Activated CD8-positive, alpha-beta memory T cell treated with anti-CD3 and anti-CD28 coated beads for 36 hours (primary cell): ENCODE measurements at regions not wholly inside any gene's neighbourhood (a gene's known extent, or its start where the extent isn't known, plus 50 kb on each side); places are given as distances from the start of the nearest gene placed in this dataset.
"Not testable (repeated sequence)": the region's sequence is repeated elsewhere in the genome, so short reads cannot be mapped to it uniquely, and the experiment has no call there.

Source experiments
- CTCF ChIA-PET: fragments of 350-600 bp; sonication (Branson Sonifier 250); formaldehyde crosslinking; loops from one replicate; lab custom pipeline; 2021; ENCODE audit warnings: antibody characterized with exemption; lab: Charles Lee
- POLR2A ChIA-PET: fragments of 350-600 bp; sonication (Branson Sonifier 250); formaldehyde crosslinking; loops from one replicate; lab custom pipeline; 2021; ENCODE audit warnings: antibody characterized with exemption; lab: Charles Lee

GRCh38 chr2:123359636-123360035 is 665.5 kb upstream of the CNTNAP5 start:
- POLR2A ChIA-PET, result no interaction called here
- CTCF ChIA-PET, result no interaction called here

- ChIA-PET POLR2A (no interaction called here), CTCF (no interaction called here)
These were observed 662.2 kb upstream of the CNTNAP5 start for GRCh38 chr2:123362671-123363440.

GRCh38 chr2:123363826-123364225 is 661.3 kb upstream of the CNTNAP5 start:
- ChIA-PET CTCF (interaction anchor here (0.6 kb wide), 1 partner anchor 1120 kb away, joined by 4 read pairs; no protein-coding TSS in a partner anchor), POLR2A (no interaction called here)

GRCh38 chr2:123364243-123364896 is 660.7 kb upstream of the CNTNAP5 start:
- CTCF ChIA-PET, result interaction anchor here (0.6 kb wide), 2 partner anchors 718 to 1120 kb away, joined by 3 to 4 read pairs; no protein-coding TSS in a partner anchor
- POLR2A ChIA-PET, result no interaction called here

- ChIA-PET CTCF (no interaction called here), POLR2A (no interaction called here)
These were observed 658.7 kb upstream of the CNTNAP5 start for GRCh38 chr2:123366239-123366837.

GRCh38 chr2:123370186-123370585 is 654.9 kb upstream of the CNTNAP5 start:
- ChIA-PET CTCF (no interaction called here), POLR2A (no interaction called here)

GRCh38 chr2:123371535-123371934 is 653.6 kb upstream of the CNTNAP5 start:
- POLR2A ChIA-PET, result no interaction called here

GRCh38 chr2:123380370-123380935 is 644.6 kb upstream of the CNTNAP5 start:
- ChIA-PET CTCF (no interaction called here), POLR2A (no interaction called here)

More at GRCh38 chr2:123371535-123371934, 653.6 kb upstream of the CNTNAP5 start:
- CTCF ChIA-PET, result no interaction called here

GRCh38 chr2:123415678-123416077 is 609.4 kb upstream of the CNTNAP5 start:
- POLR2A ChIA-PET, result no interaction called here
- CTCF ChIA-PET, result no interaction called here

- ChIA-PET POLR2A (no interaction called here), CTCF (no interaction called here)
These were observed 605.1 kb upstream of the CNTNAP5 start for GRCh38 chr2:123419976-123420375.

- POLR2A ChIA-PET, result no interaction called here
- CTCF ChIA-PET, result no interaction called here
These were observed 590.3 kb upstream of the CNTNAP5 start for GRCh38 chr2:123434546-123435395.

GRCh38 chr2:123438251-123438650 is 586.8 kb upstream of the CNTNAP5 start:
- POLR2A ChIA-PET, result no interaction called here

GRCh38 chr2:123438675-123439074 is 586.4 kb upstream of the CNTNAP5 start:
- ChIA-PET CTCF (no interaction called here), POLR2A (no interaction called here)

More at GRCh38 chr2:123438251-123438650, 586.8 kb upstream of the CNTNAP5 start:
- CTCF ChIA-PET, result no interaction called here

GRCh38 chr2:123448801-123449200 is 576.3 kb upstream of the CNTNAP5 start:
- POLR2A ChIA-PET, result no interaction called here
- CTCF ChIA-PET, result no interaction called here

- ChIA-PET POLR2A (no interaction called here), CTCF (no interaction called here)
These were observed 573.5 kb upstream of the CNTNAP5 start for GRCh38 chr2:123451542-123451941.

- CTCF ChIA-PET, result no interaction called here
- POLR2A ChIA-PET, result no interaction called here
These were observed 571.9 kb upstream of the CNTNAP5 start for GRCh38 chr2:123453046-123453700.

- POLR2A ChIA-PET, result no interaction called here
- CTCF ChIA-PET, result no interaction called here
These were observed 571.3 kb upstream of the CNTNAP5 start for GRCh38 chr2:123453772-123454171.

- POLR2A ChIA-PET, result not testable (repeated sequence)
- CTCF ChIA-PET, result interaction anchor here (0.8 kb wide), 1 partner anchor 32 kb away, joined by 3 read pairs; no protein-coding TSS in a partner anchor
These were observed 569.9 kb upstream of the CNTNAP5 start for GRCh38 chr2:123455234-123455633.

GRCh38 chr2:123456416-123456815 is 568.7 kb upstream of the CNTNAP5 start:
- CTCF ChIA-PET, result no interaction called here

More at GRCh38 chr2:123456416-123456815, 568.7 kb upstream of the CNTNAP5 start:
- POLR2A ChIA-PET, result no interaction called here
